ENCODE measurements at regions not wholly inside any gene's neighbourhood (a gene's known extent, or its start where the extent isn't known, plus 50 kb on each side); places are given as distances from the start of the nearest gene placed in this dataset.

- H2BK12ac ChIP-seq (ENCODE audit: low read depth, low read length), result no peak overlapping the region
- no peak overlapping the region for H2AFZ ChIP-seq (ENCODE audit: low read length)
- H4K8ac ChIP-seq (ENCODE audit: extremely low read depth, insufficient read depth, low read length), result no peak overlapping the region
- no peaks in the 10 kb centered on the region; a peak in 1 of 4 replicates for H3K9me3 ChIP-seq (ENCODE audit: insufficient read depth in 2 of 2, low read depth in 1 of 2, low read length in 1 of 2)
- no peak overlapping the region for H3K23ac ChIP-seq (ENCODE audit: insufficient read length)
- H3K4me2 ChIP-seq (ENCODE audit: insufficient read depth in 1 of 2, low read depth in 2 of 2, low read length in 2 of 2), result no peak overlapping the region
- no peak overlapping the region for H3K56ac ChIP-seq (replicated peaks; ENCODE audit: insufficient read length, low read depth, low read length)
- H2BK5ac ChIP-seq (ENCODE audit: low read depth, low read length), result no peak overlapping the region
- H2BK15ac ChIP-seq (ENCODE audit: low read length), result no peak overlapping the region
- POLR2A ChIA-PET (ENCODE audit: partially characterized antibody), result no interaction called here
- H3K14ac ChIP-seq (ENCODE audit: insufficient read length), result no peak overlapping the region
- H2BK120ac ChIP-seq (replicated peaks; ENCODE audit: low read depth, low read length), result no peak overlapping the region
- H3K4me1 ChIP-seq (replicated peaks in 1 of 4; ENCODE audit: control insufficient read depth in 3 of 4, insufficient read depth in 4 of 4, low read length in 3 of 4), result peaks cover 0 to 2% (median 0%) of the 10 kb centered on the region in 4 experiments; a peak in 1 of 7 replicates
- H3K36me3 ChIP-seq (ENCODE audit: control insufficient read depth in 2 of 4, insufficient read depth in 4 of 4, low read length in 3 of 4), result no peaks in the 10 kb centered on the region
- H3K4ac ChIP-seq (replicated peaks; ENCODE audit: insufficient read length, low read depth, low read length), result no peak overlapping the region
- no peak overlapping the region for H2BK20ac ChIP-seq (ENCODE audit: low read length)
- 84% methylated on average over 3 of the region's 3 CpGs; no CpG with 5 or more reads in 1 of the 2 experiments for WGBS, 2 experiments (ENCODE audit: extremely low coverage in 1 of 2, insufficient coverage in 1 of 2, insufficient read length in 1 of 2, insufficient replicate concordance in 2 of 2, low coverage in 1 of 2, low lambda C conversion rate in 2 of 2, missing lambda C conversion rate in 1 of 2)
- no peaks in the 10 kb centered on the region for H3K79me1 ChIP-seq (ENCODE audit: low read depth, low read length)
- no peaks in the 10 kb centered on the region for H3K79me2 ChIP-seq (ENCODE audit: control insufficient read depth in 1 of 2, insufficient read depth in 2 of 2, low read length in 2 of 2)
- no peak for DNase-seq (ENCODE audit: low read depth in 1 of 2, low spot score in 2 of 2)
- H3K27ac ChIP-seq (ENCODE audit: low read depth, low read length), result no peak overlapping the region
- no peak overlapping the region for H4K91ac ChIP-seq (replicated peaks; ENCODE audit: insufficient read length, low read length)
- FAIRE-seq, result no peak
- H4K5ac ChIP-seq (ENCODE audit: insufficient read length, low read depth, low read length), result no peak overlapping the region
- no peak overlapping the region for H3K4me3 ChIP-seq (ENCODE audit: extremely low read depth in 1 of 4, insufficient read depth in 2 of 4, low read depth in 3 of 4, low read length in 4 of 4)
- H3K23me2 ChIP-seq (ENCODE audit: low read depth, low read length), result no peaks in the 10 kb centered on the region
- H3K9ac ChIP-seq (replicated peaks in 1 of 4; ENCODE audit: extremely low read depth in 1 of 4, low read depth in 3 of 4, low read length in 3 of 4), result no peak overlapping the region
- CTCF ChIA-PET (ENCODE audit: partially characterized antibody), result interaction anchor here (0.6 to 1.1 kb wide), 4 partner anchors 9 to 1709 kb away, joined by 3 to 5 read pairs (median 3); no protein-coding TSS in a partner anchor
- H2AK5ac ChIP-seq (ENCODE audit: low read depth, low read length), result no peak overlapping the region
- no peaks in the 10 kb centered on the region for H4K20me1 ChIP-seq (replicated peaks in 1 of 2; ENCODE audit: control insufficient read depth in 1 of 2, insufficient read depth in 2 of 2, low read length in 2 of 2)
- H3K27me3 ChIP-seq (replicated peaks in 1 of 4; ENCODE audit: control insufficient read depth in 3 of 4, extremely low read depth in 1 of 4, insufficient read depth in 3 of 4, low read length in 3 of 4), result no peaks in the 10 kb centered on the region
- no peak overlapping the region for H3K18ac ChIP-seq (ENCODE audit: extremely low read depth, low read length)
- TF ChIP-seq KDM1A (IDR thresholded peaks at IDR 0.05; ENCODE audit: borderline replicate concordance, low read length), result no peak
- no peak for TF ChIP-seq CTCF (IDR thresholded peaks at IDR 0.05; ENCODE audit: control extremely low read depth in 1 of 3, insufficient read depth in 1 of 3, low read depth in 1 of 3, low read length in 3 of 3)
- no peak for TF ChIP-seq TBP (IDR thresholded peaks at IDR 0.05; ENCODE audit: low read depth, low read length)
- TF ChIP-seq RBBP5 (IDR thresholded peaks at IDR 0.05; ENCODE audit: borderline replicate concordance, low read depth, low read length), result no peak
- TF ChIP-seq USF2 (IDR thresholded peaks at IDR 0.05; ENCODE audit: low read length), result no peak
- TF ChIP-seq EGR1 (IDR thresholded peaks at IDR 0.05; ENCODE audit: borderline replicate concordance, low read depth, low read length), result no peak
- no peak for TF ChIP-seq MAFK (IDR thresholded peaks at IDR 0.05; ENCODE audit: low read depth, low read length)
- no peak for TF ChIP-seq TCF12 (IDR thresholded peaks at IDR 0.05; ENCODE audit: low read depth, low read length)
- TF ChIP-seq CHD1 (IDR thresholded peaks at IDR 0.05; ENCODE audit: low read depth, low read length), result no peak
- TF ChIP-seq CTBP2 (IDR thresholded peaks at IDR 0.05; ENCODE audit: borderline replicate concordance, insufficient read depth, insufficient read length, low read length), result no peak
- TF ChIP-seq SAP30 (IDR thresholded peaks at IDR 0.05; ENCODE audit: insufficient read depth, insufficient replicate concordance, low read length), result no peak
Measured at GRCh38 chr5:88979726-88980125, 96.7 kb upstream of the MEF2C start.
